Panc1 (cell line): ENCODE measurements at regions not wholly inside any gene's neighbourhood (a gene's known extent, or its start where the extent isn't known, plus 50 kb on each side); places are given as distances from the start of the nearest gene placed in this dataset.

ENCODE experiments used
- CTCF ChIP-seq: fragments of 450-650 bp; IDR thresholded peaks from 2 replicates; pipeline ENCODE4 v1.5.1; 2017; ENCODE audit warnings: mild to moderate bottlenecking
- POLR2AphosphoS5 ChIP-seq: IDR thresholded peaks from 2 replicates; pipeline ENCODE4 v1.6.1; 2012; ENCODE audit warnings: mild to moderate bottlenecking, low read depth, low read length, moderate library complexity
- REST ChIP-seq, 2 experiments: IDR thresholded peaks; 2 replicates each; pipeline ENCODE4 v1.6.1; 2011 to 2012; ENCODE audit warnings: low read depth in 2 of 2, control low read depth in 1 of 2, low read length in 1 of 2, mild to moderate bottlenecking in 1 of 2, moderate library complexity in 1 of 2; ENCODE audit not compliant: insufficient read depth in 1 of 2
- SIN3A ChIP-seq: IDR thresholded peaks from 2 replicates; pipeline ENCODE4 v1.6.1; 2012; ENCODE audit warnings: low read depth, mild to moderate bottlenecking, low read length, moderate library complexity, borderline replicate concordance; ENCODE audit not compliant: insufficient read depth

GRCh38 chr3:135908737-135909136 is 56.8 kb upstream of the PPP2R3A start:
- no peak for TF ChIP-seq POLR2AphosphoS5
- no peak for TF ChIP-seq CTCF
- TF ChIP-seq SIN3A: no peak
- no peak for TF ChIP-seq REST (IDR thresholded peaks at IDR 0.05; ENCODE audit: insufficient read depth in 1 of 2, low read depth in 2 of 2, low read length in 1 of 2)
